NOMO-1 treated with DMSO at 0.1 percent for 48 hours (cell line): ENCODE measurements at regions not wholly inside any gene's neighbourhood (a gene's known extent, or its start where the extent isn't known, plus 50 kb on each side); places are given as distances from the start of the nearest gene placed in this dataset.
"Not testable (repeated sequence)": the region's sequence is repeated elsewhere in the genome, so short reads cannot be mapped to it uniquely, and the experiment has no call there.

ENCODE experiments used
- DNase-seq: peaks from one replicate; lab custom pipeline; 2025; ENCODE audit not compliant: unreplicated experiment; lab: John Stamatoyannopoulos, UW

DNA sequence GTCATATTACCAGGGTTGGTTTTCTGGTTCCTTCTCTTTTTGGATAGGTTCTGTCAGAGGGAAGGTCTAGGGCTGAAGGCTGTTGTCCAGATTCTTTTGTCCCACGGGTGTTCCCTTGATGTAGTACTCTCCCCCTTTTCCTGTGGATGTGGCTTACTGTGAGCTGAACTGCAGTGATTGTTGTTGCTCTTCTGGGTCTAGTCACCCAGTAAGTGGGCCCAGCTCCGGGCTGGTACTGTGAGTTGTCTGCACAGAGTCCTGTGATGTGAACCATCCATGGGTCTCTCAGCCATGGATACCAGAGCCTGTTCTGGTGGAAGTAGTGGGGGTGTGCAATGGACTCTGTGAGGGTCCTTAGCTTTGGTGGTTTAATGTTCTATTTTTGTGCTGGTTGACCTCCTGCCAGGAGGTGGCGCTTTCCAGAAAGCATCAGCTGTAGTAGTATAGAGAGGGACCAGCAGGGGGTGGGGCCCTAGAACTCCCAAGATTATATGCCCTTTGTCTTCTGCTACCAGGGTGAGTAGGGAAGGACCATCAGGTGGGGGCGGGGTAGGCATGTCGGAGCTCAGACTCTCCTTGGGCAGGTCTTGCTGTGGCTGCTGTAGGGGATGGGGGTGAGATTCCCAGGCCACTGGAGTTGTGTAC lies 99.4 kb upstream of the CHST15 start:
- DNase-seq, result not testable (repeated sequence)

DNA sequence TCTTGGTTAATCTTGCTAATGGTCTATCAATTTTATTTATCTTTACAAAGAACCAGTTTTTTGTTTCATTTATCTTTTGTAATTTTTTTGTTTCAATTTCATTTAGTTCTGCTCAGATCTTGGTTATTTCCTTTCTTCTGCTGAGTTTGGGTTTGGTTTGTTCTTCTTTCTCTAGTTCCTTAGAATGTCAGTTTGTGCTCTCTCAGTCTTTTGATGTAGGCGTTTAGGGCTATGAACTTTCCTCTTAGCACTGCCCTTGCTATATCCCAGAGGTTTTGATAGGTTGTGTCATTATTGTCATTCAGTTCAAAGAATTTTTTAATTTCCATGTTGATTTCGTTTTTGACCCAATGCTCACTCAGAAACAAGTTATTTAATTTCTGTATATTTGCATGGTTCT lies 97.1 kb upstream of the CHST15 start:
- DNase-seq, result not testable (repeated sequence)

DNA sequence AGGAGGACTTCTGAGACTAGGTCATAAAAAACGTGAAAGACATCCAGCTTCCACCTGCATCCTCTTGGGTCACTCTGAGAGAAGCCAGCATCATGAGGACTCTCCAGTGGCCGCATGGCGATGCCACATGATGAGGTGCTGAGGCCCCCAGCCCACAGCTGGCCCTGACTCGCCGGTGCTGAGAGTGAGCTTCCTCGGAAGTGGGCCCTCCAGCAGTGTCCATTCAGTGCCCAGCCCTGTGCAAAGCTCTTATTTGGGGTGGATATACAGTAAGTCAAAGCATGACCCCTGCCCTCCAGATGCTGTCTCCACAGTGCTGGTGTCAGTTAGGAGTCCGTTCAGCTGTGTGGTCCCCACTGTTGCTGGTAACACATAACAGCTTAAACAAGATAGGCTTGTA lies 93.6 kb upstream of the CHST15 start:
- no peak for DNase-seq

DNA sequence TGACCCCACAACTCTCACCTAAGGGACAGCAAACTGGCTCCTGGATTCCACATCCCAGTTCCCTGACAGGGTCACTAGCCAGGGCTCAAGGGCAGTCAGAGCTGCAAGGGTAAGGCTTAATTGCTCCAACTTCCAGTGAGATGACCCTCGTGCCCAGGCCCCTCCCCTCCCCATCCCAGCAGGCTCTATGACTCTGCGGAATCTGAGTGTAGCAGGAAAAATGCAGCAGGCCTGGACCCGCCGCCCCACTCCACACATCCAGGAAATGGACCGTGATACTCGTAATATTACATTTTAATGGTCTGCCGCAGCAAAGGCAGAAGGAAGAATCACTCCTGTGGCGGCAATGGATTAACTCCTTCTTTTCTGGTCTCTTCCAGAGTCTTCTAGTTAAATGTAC lies 91.7 kb upstream of the CHST15 start:
- no peak for DNase-seq

DNA sequence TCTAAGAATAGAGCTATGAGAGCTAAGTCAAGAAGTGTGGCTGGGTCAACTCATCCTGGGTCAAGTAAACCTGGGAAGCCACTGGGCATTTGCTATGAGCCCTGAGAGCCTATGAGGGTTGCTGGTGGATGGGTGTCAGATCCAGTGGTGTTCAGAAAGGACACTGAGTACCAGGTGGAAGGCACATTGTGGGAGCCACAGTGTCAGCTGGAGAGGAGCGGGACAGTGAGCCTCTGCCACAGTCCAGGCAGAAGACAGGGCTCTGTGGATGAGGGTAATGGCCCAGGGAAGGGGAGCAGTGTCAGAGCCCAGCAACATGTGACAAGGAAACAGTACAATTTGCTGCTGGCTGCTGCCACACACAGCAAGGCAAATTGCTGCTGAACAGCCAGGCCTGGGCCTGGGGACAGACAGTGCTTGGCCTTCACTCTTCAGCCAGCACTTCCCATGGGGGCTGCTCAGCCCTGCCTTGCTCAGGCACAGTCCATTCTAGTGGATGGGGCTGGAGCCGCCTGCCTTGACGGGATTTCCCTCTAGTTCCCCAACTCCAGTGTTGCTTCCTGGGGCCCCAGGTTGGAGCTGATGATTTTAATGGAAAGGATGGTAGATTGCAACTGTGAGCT lies 90.9 kb upstream of the CHST15 start:
- DNase-seq, result no peak

DNA sequence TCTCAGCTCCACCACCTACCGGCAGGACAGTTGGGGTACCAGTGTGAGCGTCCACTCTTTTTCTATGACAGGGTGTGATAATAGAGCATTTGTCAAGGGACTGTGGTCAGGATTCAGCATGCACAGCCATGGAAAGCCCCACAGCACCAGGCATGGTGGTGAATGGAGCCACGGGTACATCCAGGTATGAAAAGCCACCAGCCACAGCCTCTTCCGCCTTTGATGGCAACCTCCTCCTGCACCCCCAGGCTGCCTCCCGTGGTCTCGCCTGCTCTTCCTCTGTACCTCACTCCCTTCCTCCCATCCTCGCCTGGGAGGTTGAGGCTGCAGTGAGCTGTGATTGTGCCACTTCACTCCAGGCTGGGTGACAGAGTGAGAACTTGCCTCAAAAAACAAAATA lies 90.2 kb upstream of the CHST15 start:
- no peak for DNase-seq

DNA sequence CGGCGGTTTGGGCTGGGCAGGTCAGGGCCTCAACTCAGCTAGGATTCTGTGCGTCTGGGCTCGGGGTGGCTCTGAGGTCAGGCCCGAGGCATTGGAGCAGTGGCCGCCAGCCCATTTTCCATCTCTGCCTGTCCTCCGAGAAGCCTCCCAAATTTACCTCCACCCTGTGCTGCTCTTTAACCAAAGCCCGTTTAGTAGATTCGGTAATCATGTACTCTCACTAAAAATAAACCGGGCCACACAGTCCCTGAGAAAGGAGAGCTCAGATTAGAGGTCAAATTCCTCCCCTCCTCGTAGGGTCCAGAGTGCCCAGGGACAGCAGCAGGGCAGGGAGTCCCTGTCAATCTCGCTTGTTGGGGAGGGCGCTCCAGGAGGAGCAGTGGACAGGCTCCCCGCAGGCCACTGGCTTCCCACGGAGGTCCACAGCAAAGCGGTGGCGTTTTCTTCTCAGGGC lies 88.7 kb upstream of the CHST15 start:
- DNase-seq, result no peak

DNA sequence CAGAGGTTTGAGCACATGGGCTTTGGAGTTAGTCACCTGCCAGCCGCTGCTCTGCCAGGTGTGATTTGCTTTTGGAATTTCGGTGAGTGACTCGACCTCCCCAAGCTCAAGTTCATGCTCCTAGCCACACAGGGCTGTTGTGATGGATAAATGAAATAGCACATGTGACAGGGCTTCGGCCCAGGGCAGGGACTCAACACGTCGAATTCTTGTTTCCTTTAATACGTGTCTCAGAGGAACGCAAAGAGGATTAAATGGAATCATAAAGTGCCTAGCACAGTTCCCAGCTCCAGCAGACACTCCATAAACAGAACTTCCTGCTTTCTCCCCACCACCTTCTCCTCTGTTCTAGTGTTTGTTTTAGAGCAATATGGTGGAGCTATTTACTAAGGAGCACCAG lies 88.3 kb upstream of the CHST15 start:
- DNase-seq, result no peak

DNA sequence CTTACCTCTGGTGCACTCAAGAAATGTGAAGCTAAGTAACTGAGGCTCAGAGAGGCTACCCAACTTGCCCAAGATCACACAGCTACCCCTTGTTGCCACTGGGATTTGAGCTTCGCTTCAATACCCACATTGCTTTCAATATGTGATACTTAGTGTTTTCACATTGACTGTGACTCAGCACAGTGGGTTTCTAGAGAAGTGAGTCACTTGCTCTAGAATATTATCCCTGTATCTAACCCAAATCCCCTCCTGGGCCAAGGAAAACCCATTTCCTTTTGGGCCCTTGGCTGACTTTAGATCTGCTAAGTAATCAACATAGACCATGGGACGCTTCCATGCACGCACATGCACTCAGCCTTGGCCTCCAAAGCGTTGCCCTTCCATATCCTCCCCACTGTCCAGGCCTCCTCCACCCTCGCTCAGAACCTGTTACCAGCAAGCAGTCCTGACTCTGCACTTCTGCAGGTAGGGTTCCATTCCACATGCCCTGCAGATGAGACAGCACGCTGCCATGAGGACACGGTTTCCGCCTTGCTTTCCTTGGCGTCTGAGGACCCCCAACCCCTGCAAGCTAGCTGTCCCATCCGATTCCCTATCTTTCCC lies 87.7 kb upstream of the CHST15 start:
- no peak for DNase-seq

DNA sequence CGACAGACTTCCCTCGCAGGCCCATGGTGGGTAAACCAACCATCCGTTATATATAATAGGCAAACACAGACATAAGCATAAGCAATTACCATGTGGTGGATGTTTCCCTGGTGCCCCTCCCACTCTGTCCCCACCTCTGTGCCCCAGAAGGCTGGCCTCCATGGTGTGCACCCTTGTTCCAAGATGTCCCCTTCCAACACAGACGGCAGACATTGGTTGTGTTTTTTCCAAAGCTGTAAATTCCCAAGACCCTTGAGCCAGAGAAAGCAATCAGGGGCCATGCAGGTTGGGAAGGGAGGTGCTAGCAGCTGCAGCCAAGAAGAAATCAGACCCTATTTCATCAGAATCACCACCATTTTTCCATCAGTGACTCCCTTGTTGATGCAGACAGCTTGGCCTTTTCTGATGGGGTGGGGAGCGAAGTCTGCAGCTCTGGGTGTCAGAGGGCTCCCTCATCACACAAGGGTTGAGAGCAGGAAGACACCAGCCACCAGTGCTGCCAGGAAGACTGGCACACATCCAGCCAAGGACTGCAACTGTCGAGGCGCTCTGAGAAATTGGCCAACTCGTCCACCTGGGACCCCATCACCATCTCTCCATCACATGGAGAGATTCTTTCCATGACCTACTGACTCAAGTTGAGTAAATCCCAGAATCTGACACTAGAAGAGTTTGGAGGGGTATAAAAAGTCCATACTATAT lies 86.8 kb upstream of the CHST15 start:
- DNase-seq, result no peak

DNA sequence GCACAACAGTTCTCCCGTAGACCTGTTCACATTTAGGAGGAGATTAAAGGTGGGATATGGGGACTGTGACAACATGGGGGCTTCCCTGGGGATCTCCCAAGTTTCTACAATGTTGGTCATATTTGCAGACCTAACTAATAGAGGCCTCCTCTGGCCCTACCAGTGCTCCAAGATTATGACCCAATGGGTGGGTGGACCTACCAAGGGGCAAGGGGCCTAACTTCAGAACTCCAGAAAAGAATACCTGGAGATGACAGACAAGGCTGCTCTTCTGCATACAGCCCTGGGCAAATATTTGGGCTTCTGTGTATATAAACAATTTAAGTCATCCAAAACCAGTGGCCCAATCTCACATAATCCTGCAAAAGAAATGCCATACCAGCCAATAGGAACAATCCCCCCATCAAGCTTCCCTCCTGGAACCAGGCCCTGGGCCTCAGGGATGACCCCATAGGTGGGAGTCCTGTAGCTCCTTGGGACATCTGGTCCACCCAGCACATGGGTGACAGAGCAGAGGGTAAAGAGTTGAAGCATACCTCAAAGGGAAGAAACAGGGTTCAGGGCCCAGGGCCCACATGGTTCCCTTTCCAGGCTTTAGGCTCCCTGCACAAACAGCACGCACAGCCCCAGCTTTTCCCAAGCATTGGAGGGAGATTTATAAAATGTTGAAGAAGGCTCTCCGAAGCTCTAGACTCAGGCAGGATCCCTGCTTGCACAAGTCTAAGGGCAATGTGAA lies 86.1 kb upstream of the CHST15 start:
- DNase-seq, result no peak

DNA sequence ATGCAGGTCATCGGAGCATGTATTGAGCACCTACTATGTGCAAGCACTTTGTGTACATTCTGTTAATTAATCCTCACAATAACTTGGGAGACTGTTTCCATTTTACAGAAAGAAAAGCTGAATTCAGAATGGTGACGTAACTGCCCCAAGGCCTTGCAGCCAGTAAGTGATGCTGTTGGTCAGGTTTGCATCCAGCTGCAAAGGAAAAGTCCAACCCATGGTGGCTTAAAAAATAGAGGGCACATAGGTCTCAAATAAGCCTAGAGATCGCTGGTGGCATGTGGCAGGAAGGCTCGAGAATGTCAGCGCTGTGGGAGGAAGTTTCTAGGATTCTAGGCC lies 83.8 kb upstream of the CHST15 start:
- DNase-seq, result no peak

DNA sequence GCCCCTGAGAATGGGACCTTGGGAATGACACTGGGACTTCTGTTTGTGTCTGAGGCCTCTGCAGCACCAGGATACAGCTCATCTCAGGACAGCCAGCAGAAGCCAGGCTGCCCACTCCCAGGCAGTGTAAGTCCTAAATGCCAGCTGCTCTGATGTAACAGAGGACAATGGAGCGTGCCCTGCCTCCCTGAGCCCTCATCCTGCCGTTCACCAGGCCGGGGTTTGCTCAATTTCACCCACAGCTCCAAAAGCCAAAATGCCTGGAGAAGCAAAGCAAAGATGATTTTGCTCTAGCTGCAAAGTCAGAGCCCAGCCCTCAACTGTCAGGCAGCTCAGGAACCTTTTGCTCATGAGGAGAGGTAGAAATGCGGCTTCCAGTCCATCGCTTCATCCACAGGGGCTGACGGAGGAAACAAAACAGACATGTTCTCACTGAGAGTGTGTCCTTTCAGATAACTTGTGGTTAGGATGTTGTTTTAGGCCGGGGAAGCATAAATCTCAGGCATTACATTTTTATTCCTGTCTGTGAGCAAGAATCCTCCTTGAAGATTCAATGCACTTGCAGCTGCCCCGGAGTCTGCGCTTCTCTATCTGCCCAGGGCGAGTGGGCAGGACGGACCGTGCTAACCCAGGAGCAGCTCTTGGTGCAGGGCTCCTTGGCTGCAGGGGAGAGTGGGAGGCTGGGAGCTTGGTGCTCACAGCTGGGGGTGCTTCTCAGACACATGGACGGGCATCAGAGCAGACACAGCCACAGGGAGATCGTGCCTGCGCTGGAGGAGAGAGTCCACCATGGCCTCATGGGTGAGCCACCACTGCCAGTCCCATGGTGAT lies 83.2 kb upstream of the CHST15 start:
- DNase-seq, result no peak

DNA sequence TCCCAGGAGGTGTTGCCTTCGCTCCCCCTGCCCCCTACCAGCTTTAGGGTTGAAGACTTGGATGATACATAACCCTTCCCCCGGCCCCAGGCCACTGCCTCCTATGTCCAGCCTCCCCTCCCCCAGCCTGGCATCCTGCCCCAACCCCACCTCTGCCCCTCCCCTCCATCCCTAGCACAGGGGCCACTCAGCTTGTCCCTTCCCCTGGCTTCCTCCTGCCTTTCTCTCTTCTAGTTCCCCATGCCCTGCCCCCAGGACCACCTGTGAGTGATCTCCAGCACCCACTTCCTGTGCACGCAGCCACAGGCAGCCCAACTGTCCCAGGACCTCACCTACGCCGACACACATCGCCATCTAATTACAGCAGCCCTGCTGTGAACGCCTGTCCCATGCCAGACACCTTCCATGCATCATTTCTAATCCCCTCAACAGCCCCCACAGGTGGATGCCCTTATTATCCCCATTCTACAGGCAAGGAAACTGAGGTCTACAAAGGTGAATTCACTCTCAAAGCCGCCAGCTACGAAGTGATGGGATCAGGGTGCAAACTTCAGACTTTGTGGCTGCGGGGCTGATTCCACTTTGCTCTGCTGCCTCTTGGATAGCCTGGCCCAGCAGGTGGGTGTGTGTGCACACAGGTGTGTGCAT lies 82.4 kb upstream of the CHST15 start:
- no peak for DNase-seq

DNA sequence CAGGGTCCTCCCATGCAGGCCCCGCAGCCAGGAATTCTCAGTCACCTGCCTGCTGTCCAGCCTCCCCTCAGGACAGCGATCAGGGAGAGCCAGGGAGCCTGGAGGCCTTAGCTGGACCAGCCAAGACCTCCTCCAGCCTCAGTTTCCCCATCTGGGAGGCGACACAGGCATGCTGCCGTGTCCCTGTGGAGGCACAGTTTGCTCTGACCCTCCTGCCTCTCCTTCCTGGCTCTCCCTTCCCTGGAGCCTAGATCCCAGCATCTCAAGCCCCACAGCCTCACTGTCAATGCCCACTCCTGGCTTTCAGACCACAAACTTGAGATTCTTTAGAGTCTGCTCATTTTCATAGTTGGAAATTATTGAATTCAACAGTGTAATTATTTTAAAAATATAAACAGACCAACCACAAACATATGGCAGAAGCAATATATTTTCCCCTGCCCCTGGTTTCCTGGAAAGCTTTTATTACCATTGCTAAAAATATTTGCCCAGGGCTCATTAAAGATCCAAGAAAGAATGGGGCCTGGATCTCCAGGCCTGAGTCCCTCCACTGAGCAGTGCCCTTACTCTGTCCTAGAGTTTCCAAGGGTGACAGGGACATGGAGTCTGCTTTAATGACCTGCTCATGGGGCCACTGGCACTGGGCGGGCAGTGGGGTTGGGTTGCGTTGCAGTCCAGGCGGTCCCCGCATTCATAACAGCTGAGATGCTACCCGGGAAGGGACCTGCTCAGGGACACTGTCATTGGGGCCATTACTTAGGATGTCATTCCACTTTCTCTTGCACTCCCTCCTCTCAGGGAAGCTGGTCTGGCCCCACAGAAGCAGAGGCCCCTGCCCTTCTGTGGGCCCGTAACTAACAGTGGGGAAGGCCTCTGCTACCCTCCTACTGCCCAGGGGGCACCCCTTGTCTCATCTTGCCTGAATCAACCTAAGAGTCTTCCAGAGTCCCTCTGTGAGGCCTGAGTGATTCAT lies 81.6 kb upstream of the CHST15 start:
- no peak for DNase-seq

DNA sequence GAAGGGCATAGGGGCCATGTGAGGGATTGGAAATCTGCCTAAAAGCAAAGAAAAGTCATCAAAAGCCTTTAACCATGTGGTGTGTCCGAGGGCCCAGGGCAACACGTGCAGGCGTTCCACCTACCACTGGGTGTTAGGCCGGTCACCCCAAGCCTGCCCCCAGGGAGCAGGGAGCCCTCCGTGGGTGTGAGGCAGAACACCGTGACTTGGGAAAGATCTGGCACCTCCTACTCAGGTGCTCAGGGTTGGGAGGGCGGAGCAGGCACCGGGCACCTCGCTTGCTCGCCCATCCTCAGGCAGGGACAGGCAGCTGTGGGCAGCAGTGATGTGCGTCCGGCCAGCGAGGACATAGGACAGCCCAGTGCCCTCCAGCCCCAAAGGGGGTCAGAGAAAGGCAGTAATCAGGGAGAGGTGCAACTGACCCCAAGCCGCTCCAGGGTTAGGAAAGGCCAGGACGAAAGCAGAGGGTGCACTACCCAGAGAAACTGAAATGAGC lies 80.7 kb upstream of the CHST15 start:
- DNase-seq, result no peak

DNA sequence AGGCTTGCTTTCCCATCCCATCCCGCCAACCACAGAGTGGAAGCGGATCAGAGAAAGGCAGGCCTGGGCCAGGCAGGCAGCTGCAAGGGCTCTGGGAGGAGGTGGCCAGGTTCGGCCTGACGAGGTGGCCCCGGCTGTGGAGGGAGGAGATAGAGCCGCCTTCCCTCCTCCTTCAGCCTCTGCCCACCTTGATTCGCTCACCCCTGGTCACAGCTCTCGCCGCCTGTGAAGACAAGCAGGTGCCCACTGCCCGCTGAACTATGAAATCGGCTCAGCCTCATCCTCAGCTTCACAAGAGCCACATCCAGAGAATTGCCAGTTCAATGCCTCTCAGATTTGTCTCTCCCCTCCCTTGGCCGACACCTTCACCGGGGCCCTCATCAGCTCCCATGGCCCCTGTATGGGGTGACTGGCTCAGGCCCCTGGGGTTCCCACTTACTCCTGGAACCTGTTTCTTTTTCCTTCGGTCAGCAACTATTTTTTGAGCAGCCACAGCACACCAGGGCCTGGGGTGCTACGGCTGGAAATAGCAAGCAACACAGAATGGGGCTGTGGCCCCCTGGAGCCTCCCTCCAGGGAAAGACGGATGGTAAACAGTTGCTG lies 80.0 kb upstream of the CHST15 start:
- no peak for DNase-seq

DNA sequence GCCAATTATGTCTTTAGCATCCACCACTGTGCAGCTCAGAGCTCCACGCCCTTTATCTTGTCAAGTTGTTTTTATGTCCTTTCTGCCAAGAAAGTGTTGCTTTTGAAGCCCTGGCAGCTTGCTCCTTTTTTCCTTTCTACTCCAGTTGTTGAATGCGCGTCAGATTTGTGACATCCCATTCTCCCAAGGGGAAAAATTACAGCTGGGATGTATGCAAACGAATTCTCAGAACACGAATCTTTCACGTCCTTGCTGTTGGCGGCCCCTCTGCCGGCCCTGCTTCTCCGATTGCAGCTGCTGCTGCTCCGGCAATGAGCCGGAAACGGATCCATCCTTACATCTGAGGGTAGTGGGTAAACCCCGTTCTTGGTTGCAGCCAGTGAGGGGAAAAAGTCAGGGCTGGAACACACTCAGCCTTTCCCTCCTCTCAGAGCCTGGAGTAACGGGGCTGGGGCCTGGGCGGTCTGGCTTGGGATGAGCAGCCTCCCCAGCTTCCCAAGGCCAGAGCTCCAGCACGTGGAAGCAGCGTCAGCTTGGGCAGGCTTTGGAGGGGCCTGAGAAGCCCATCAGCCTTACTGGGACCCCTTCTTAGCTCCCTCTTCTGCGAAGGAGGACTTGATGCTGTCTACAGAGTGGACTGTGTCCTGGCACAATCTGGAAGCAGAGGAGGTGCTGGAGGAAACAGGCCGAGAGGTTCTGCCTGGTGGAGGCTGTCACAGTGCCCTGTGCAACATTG lies 79.0 kb upstream of the CHST15 start:
- no peak for DNase-seq
